ENCODE measurements at regions not wholly inside any gene's neighbourhood (a gene's known extent, or its start where the extent isn't known, plus 50 kb on each side); places are given as distances from the start of the nearest gene placed in this dataset.

- TF ChIP-seq POLR2AphosphoS5 (IDR thresholded peaks at IDR 0.05) (no peak), CTCF (IDR thresholded peaks at IDR 0.05) (no peak)
Measured at GRCh38 chr21:15279482-15279881, 214.7 kb upstream of the NRIP1 start.

Data from breast epithelium (tissue), 3 donors.